ENCODE measurements at regions not wholly inside any gene's neighbourhood (a gene's known extent, or its start where the extent isn't known, plus 50 kb on each side); places are given as distances from the start of the nearest gene placed in this dataset.

GRCh38 chr13:81446441-81446840 lies 1105.5 kb upstream of the SPRY2 start:
- TF ChIP-seq CTCF (IDR thresholded peaks at IDR 0.05) (no peak), POLR2A (IDR thresholded peaks at IDR 0.05) (no peak)
